Activated naive CD4-positive, alpha-beta T cell treated with Interleukin-2 at 50 U/mL for 16 hours (primary cell): ENCODE measurements at regions not wholly inside any gene's neighbourhood (a gene's known extent, or its start where the extent isn't known, plus 50 kb on each side); places are given as distances from the start of the nearest gene placed in this dataset.

Source experiments
- DNase-seq: peaks from one replicate; pipeline ENCODE4 v3.0.0-alpha.2; 2020

GRCh38 chr9:129469988-129470316 is 150.9 kb downstream of the C9orf50 start:
- no peak for DNase-seq

- DNase-seq = no peak
Observed at GRCh38 chr9:129469188-129469987, 151.5 kb downstream of the C9orf50 start.

- no peak for DNase-seq
Observed at GRCh38 chr9:129467739-129468666, 152.9 kb downstream of the C9orf50 start.

DNA sequence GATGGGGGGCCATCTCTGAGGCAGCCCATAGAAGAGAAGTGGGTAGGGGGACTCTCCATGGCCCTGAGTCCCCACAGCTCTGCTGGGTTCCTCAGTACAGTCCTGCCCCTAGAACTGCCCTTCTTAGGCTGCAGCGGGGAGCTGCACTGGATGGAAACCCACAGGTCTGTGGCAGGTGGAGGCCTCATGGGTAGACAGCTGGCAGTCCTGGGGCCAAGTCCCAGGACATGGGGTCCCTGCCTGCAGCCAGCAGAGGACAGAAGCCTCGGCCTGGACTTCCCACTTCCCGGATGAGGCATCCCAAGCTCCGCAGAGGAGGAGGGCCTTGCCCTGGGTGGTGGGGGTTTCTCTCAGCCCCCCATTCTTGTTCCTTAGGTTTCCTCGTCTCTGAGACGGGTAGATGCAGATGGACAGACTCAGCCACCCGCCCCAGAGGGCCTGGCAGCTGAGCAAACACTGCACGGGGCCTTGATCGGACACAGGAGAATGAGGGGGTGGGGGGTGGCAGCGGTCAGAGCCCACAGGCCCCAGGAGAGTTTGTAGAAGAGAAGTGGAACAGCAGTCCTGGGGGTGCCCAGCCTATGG is 153.8 kb downstream of the C9orf50 start:
- no peak for DNase-seq

- no peak for DNase-seq
Observed at GRCh38 chr9:129465834-129466535, 154.9 kb downstream of the C9orf50 start.

DNA sequence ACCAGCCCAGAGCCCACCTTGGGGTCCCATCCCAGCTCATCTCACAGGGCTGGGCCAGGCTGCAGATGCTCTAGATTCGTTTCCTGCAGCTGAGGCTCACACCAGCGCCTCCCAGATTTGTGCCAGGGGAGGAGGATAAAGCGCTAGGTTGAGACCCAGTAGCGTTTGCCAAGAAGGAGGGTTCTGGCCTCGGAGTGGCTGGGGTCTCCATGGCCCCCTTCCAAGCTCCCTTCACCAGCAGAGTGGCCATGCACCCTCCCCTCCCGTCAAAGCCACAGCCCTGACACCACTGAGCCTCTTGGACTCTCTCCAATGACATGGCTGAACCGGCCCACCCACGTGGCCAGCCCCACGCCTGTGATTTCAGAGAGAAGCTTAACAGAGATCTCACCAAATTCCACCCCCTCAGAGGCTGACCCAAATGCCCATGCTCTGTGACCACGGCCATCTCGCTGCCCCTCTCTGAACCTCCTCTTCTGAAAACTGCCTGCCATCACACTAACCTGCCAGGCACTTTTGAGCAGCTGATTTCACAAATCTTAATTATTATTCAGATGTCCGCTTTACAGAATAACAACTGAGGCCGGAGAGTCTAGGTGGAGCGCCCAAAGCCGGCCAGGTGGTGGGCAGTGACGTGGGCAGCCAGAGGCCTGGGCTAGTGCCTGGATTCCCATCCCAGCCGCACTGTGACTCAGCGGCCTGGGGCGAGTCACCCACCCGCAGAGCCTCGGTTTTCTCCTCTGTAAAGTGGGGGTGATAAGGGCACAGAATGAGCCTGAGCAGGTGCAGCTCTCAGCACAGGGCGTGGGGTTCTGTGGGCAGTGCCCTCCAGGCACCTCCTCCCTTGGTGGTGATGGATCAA is 155.7 kb downstream of the C9orf50 start:
- no peak for DNase-seq

GRCh38 chr9:129463994-129464393 is 156.9 kb downstream of the C9orf50 start:
- DNase-seq = no peak

GRCh38 chr9:129463477-129463876 is 157.4 kb downstream of the C9orf50 start:
- no peak for DNase-seq

DNA sequence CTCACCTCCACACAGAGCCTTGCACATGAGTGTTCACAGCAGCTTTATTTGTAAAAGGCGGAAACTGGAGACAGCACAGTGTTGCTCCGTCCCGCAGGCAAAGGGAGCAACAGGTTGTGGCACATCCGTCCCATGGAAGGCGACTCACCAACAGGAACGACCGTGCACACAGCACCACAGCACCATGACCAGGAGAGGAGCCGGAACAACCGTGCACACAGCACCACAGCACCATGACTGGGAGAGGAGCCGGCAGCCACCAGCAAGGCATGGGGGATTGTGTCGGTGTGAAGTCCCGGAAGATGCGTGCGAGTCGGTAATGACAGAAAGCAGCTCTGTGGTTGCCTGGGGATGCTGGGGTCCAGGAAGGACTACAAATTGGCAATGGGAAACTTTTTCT is 158.5 kb downstream of the C9orf50 start:
- no peak for DNase-seq

DNA sequence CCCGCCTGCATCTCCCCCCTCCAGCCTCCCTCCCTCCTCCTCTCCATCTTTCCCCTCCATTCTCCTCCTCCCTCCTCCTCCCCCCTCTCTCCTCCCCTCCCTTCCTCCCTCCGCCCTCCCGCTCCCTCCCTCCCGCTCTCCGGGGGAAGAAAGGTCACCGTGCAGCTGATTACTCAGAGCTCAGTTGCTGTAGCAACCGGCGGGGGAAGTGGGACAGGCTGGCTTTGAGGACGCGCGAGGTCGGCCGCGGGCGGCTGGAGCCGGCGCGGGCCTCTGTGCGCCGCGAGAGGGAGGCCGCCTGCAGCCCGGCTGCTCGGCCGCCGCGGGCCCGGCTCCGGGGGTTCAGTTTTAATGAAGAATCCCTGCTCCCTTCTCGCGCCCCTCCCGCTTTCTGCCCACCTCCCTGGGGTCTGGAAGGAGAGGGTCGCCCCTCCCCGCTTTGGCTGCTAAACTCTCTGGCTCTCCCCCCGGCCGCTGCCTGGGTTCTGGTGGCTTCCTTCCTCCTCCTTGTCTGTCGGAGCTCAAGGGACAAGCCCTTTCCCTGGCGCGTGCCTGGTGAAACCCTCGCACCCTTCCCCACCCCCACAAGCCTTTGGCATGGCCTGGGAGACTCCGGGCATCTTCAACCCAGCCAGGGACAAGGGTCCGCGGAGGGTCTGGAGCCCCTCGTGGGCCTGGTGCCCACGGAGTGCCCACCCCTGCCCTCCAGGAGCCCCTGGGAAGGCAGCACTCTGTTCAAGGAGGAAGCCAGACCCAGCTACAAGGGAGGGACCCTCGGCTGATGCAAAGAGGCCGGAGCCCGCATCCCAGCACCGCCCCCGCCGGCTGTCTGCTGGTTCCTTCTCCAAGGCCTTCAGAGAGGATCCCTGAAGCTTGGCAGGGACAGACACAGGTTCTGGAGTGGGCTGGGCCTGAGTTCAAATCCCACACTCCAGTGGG is 160.3 kb downstream of the C9orf50 start:
- DNase-seq = peak; percentile 88

DNA sequence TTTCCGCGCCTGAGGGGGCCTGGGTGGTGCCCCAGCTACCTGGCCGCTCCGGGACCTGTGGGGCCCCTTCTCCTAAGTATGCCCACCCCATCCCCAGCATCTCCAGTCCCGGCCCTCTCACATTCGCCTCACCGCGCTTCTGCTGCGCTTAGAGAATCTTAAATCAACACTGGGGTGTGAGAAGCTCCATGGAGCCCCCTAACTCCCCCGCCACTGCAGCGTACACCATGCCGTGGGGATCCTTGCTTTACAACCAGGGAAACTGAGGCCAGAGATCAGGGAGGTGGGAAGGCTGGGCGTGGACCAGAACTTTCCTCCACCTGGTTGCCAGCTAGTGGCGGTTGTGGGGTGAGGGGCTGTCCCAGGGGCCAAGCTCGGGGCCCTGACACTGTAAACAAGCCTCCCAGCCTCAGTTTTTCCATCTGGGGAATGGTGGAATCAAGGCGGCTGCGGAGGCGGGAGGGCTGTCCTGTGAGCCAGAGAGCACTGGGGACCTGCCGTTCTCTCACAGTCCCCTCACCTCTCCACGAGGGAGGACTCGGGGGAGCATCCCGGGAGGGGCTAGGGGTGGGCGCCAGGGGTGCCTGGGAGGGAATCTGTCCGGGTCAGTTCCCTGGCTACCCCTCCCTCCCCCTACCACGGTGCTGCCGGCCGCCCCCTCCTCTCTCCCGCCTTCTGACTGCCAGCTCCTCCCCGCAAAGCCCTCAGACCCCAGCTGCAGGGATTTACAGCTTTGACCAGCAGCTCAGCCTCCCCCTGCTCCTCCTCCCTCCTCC is 161.2 kb downstream of the C9orf50 start:
- peak; percentile 66 for DNase-seq

GRCh38 chr9:129458663-129459546 is 162.0 kb downstream of the C9orf50 start:
- DNase-seq = peak; percentile 35

DNA sequence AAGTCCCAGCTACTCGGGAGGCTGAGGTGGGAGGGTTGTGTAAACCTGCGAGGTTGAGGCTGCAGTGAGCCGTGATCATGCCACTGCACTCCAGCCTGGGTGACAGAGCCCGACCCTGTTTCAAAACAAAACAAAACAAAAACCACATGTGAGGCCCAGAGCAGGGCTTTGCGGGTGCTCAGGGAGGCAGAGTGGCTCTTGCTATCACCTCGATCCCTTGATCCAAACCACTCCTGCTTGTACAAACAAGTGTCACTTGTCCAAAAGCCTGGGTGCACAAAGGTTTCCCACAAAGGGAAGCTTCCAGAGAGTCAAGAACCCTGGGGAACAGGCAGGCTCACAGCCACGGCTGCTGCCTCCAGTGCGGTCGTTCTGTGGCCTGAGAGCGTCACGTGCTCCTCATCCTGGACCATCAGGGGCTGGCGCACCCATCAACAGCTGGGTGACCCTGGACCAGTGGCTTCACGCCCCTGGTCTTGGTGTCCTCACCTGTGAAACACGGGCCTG is 162.7 kb downstream of the C9orf50 start:
- peak; percentile 58 for DNase-seq

- DNase-seq = no peak
Observed at GRCh38 chr9:129457325-129457779, 163.5 kb downstream of the C9orf50 start.

DNA sequence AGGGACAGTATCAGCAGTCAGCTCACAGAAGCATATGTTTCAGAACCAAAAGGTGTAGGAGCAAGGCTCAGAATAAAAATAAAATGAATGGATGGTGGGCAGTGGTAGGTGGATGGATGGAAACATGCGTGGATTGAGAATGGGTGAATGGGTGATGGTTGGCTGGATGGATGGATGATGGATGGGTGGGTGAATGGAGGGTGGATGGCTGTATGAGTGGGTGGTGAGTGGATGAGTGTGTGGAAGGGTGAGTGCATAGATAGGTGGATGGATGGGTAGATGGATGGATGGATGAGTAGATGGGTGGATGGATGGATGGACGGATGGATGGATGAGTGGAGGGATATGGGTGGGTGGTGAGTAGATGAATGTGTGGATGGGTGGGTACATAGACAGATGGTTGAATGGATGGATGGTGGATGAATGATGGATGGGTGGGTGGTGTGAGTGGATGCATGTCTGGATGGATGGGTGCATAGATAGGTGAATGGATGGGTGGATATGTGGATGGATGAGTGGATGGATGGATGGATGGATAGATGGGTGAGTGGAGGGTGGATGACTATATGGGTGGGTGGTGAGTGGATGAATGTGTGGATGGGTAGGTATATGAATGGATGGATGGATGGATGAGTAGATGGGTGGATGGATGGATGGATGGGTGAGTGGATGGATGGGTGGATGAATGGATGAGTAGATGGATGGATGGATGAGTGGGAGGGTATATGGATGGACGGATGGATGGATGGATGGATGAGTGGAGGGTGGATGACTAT is 164.2 kb downstream of the C9orf50 start:
- no peak for DNase-seq

GRCh38 chr9:129455151-129455995 is 165.5 kb downstream of the C9orf50 start:
- no peak for DNase-seq
